ENCODE measurements at regions not wholly inside any gene's neighbourhood (a gene's known extent, or its start where the extent isn't known, plus 50 kb on each side); places are given as distances from the start of the nearest gene placed in this dataset.

DNA sequence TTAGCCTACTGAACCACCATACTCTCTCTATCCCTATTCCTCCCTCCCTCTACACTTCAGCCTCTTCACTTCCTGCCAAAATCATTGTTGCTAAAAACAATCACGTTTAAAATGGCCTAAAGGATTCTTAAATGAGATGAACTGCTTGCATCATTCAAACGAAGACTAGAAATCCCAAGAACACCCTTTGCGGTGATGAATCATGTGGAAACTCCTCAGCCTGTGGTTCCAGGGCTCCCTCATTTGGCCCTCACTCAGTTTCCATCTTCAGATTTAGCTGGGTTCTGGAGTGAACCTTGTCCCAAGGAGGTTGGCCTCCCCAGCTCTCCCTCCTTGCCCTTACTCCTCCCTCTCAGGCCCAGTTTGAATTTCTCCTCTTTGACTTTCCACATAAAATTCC is 125.6 kb upstream of the CDC42EP3 start:
- Histone ChIP-seq H3K27ac (peak overlapping the region; percentile 39 to 52 (median 46)), H3K9me3 (no peaks in the 10 kb centered on the region), H3K4me1 (peaks cover 0 to 26% (median 11%) of the 10 kb centered on the region in 4 donors), H3K27me3 (no peaks in the 10 kb centered on the region), H3K36me3 (no peaks in the 10 kb centered on the region), H3K4me3 (no peak overlapping the region)
- TF ChIP-seq, protein P1, sequence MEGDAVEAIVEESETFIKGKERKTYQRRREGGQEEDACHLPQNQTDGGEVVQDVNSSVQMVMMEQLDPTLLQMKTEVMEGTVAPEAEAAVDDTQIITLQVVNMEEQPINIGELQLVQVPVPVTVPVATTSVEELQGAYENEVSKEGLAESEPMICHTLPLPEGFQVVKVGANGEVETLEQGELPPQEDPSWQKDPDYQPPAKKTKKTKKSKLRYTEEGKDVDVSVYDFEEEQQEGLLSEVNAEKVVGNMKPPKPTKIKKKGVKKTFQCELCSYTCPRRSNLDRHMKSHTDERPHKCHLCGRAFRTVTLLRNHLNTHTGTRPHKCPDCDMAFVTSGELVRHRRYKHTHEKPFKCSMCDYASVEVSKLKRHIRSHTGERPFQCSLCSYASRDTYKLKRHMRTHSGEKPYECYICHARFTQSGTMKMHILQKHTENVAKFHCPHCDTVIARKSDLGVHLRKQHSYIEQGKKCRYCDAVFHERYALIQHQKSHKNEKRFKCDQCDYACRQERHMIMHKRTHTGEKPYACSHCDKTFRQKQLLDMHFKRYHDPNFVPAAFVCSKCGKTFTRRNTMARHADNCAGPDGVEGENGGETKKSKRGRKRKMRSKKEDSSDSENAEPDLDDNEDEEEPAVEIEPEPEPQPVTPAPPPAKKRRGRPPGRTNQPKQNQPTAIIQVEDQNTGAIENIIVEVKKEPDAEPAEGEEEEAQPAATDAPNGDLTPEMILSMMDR (IDR thresholded peaks at IDR 0.05), result no peak
- TF ChIP-seq POLR2A (IDR thresholded peaks at IDR 0.05) (no peak), EP300 (IDR thresholded peaks at IDR 0.05; ENCODE audit: low read depth) (no peak), POLR2AphosphoS5 (IDR thresholded peaks at IDR 0.05) (no peak)
- intact Hi-C loops (cut with DNase I; ENCODE audit: low total_unique reads) (no loop called here), in situ Hi-C loops (cut with MboI; ENCODE audit: low pct_ligation_motif_present in 1 of 4, low pct_unique_long_range_greater_than_20kb in 1 of 4, low sequenced_read_pairs in 3 of 4) (no loop called here)
- 75 to 88% methylated on average over 3 of the region's 3 CpGs for WGBS, 2 donors (ENCODE audit: low coverage in 1 of 2)
- no peak for DNase-seq

DNA sequence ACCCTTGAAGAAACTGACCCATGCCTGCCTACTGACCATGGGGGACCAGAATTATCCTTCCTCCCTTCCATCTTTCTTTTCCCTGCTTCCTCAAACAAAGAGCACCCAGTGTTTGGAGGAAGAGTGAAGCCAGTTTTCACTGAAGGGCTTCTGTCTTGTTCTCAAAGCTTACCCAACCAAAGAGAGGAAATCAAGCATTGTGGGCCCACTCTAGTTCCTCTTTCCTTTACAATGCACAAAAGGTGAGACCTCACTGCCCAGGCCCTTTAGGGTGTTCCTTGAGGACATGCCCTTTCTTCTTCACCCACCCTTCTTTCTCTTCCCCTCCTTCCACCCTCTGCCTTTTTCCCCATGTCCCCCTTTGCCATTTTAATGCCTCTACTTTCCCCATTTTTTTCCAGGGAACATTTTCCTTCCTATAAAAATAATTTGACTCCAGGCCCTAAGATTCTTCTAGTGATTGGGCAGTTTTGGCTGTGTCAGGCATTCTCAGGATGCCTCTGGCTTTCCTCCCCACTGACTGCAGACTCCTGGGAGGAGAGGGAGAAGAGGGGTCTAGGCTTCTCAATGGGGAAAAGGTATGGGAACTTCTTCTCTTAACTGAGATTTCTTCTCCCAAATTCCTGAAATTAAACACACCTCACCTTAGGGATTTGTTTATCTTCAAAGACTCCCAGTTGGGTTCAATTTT is 126.6 kb upstream of the RMDN2 start:
- in situ Hi-C loops (cut with MboI; ENCODE audit: low pct_ligation_motif_present in 1 of 4, low pct_unique_long_range_greater_than_20kb in 1 of 4, low sequenced_read_pairs in 3 of 4), result no loop called here
- intact Hi-C loops (cut with DNase I; ENCODE audit: low total_unique reads), result no loop called here
- no peak for TF ChIP-seq POLR2AphosphoS5 (IDR thresholded peaks at IDR 0.05)
- no peak for TF ChIP-seq POLR2A (IDR thresholded peaks at IDR 0.05)
- no peak for TF ChIP-seq EP300 (IDR thresholded peaks at IDR 0.05; ENCODE audit: low read depth)
- TF ChIP-seq, protein P1 (IDR thresholded peaks at IDR 0.05), result no peak
- no peak for DNase-seq
- Histone ChIP-seq H3K27me3 (no peaks in the 10 kb centered on the region), H3K4me1 (peaks cover 11 to 40% (median 19%) of the 10 kb centered on the region in 4 donors), H3K9me3 (no peaks in the 10 kb centered on the region), H3K36me3 (no peaks in the 10 kb centered on the region), H3K27ac (peak overlapping the region in 1 of 4 donors; percentile 30), H3K4me3 (no peak overlapping the region)

DNA sequence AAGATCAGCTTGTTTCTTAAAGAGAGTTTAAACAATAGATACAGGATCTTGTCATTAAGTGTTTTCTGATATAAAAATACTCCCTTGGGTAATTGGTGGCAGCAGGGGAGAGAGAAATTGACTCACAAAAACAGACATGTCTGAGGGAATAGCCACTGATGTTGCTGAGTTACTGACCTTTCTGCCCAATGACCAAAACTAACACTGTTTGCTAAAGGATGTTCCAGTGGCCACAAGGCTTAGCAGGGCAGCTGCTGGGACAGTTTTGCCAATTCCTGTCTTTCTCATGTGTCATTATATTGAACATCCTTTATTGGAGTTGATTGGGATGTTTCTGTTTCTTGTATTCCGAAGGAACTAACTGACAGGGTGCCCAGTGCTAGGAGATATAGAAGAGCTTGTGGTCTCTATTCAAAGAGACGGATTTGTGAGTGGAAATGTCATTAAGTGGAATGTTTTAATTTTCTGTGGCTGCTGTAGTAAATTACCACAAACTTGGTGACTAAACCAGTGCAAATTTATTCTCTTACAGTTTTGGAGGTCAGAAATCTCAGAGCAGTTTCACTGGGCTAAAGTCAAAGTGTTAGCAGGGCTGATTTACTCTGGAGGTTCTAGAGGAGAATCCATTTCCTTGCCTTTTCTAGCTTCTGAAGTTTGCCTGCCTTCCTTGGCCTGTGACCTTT is 124.8 kb upstream of the RMDN2 start:
- no peak overlapping the region for H3K27ac ChIP-seq
- DNase-seq, result no peak
- in situ Hi-C loops (cut with MboI; ENCODE audit: low pct_ligation_motif_present in 1 of 4, low pct_unique_long_range_greater_than_20kb in 1 of 4, low sequenced_read_pairs in 3 of 4) (no loop called here), intact Hi-C loops (cut with DNase I; ENCODE audit: low total_unique reads) (no loop called here)
- WGBS, 2 donors (ENCODE audit: low coverage in 1 of 2), result 75% methylated on average over 2 of the region's 2 CpGs; no CpG with 5 or more reads in 1 of the 2 donors
- no peaks in the 10 kb centered on the region for H3K36me3 ChIP-seq
- H3K4me1 ChIP-seq, result peaks cover 11 to 36% (median 21%) of the 10 kb centered on the region in 4 donors
- no peaks in the 10 kb centered on the region for H3K9me3 ChIP-seq
- TF ChIP-seq EP300 (IDR thresholded peaks at IDR 0.05; ENCODE audit: low read depth) (no peak), POLR2A (IDR thresholded peaks at IDR 0.05) (no peak), POLR2AphosphoS5 (IDR thresholded peaks at IDR 0.05) (no peak)
- TF ChIP-seq, protein P1 (IDR thresholded peaks at IDR 0.05), result no peak
- H3K27me3 ChIP-seq, result no peaks in the 10 kb centered on the region
- H3K4me3 ChIP-seq, result no peak overlapping the region

DNA sequence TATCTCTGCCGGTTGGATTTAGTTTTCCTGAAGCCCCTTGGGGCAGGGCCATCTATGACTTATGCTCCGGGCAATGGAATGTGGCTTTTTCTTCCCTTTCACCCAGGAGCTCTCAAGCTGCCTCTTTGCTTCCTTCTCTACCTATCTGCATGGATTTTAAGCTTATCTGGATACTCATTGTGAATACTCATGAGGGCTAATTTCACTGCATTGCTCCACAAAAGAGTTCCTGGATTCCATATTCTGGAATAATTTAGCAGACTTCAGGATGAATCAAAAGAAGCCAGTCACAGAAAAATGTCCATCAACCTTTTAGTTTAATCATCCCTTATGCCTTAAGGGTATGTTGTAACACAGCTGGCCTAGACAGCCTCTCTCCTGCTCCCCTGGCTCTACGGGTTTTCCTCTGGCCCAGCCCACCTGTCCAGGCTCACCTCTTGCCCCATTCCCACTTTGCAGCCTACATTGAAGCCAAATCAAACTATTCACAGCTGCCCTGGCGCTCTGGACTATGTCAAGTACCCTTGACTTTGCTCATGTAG is 122.8 kb upstream of the RMDN2 start:
- no peaks in the 10 kb centered on the region for H3K36me3 ChIP-seq
- in situ Hi-C loops (cut with MboI; ENCODE audit: low pct_ligation_motif_present in 1 of 4, low pct_unique_long_range_greater_than_20kb in 1 of 4, low sequenced_read_pairs in 3 of 4) (no loop called here), intact Hi-C loops (cut with DNase I; ENCODE audit: low total_unique reads) (no loop called here)
- no peaks in the 10 kb centered on the region for H3K9me3 ChIP-seq
- 63 to 80% methylated on average over 1 to 4 of the region's 4 CpGs for WGBS, 2 donors (ENCODE audit: low coverage in 1 of 2)
- no peak for TF ChIP-seq EP300 (IDR thresholded peaks at IDR 0.05; ENCODE audit: low read depth)
- no peak for TF ChIP-seq POLR2AphosphoS5 (IDR thresholded peaks at IDR 0.05)
- TF ChIP-seq POLR2A (IDR thresholded peaks at IDR 0.05), result no peak
- TF ChIP-seq, protein P1 (IDR thresholded peaks at IDR 0.05), result no peak
- DNase-seq, result no peak
- H3K27ac ChIP-seq, result peak overlapping the region; percentile 50 to 65 (median 60)
- peaks cover 4 to 21% (median 14%) of the 10 kb centered on the region in 4 donors for H3K4me1 ChIP-seq
- no peak overlapping the region for H3K4me3 ChIP-seq
- H3K27me3 ChIP-seq, result no peaks in the 10 kb centered on the region

All from transverse colon (tissue), 4 donors.